ENCODE measurements at regions not wholly inside any gene's neighbourhood (a gene's known extent, or its start where the extent isn't known, plus 50 kb on each side); places are given as distances from the start of the nearest gene placed in this dataset.
"Not testable (repeated sequence)": the region's sequence is repeated elsewhere in the genome, so short reads cannot be mapped to it uniquely, and the experiment has no call there.

GRCh38 chr12:131287015-131287937 is 333.6 kb downstream of the ADGRD1 start:
- H3K4me1 ChIP-seq (ENCODE audit: control insufficient read depth in 3 of 3, insufficient read depth in 3 of 3, low read length in 3 of 3), result no peaks in the 10 kb centered on the region
- no peak overlapping the region for H3K4me3 ChIP-seq (ENCODE audit: low read length in 3 of 3)
- H3K27ac ChIP-seq (ENCODE audit: low read depth, low read length), result no peak overlapping the region
- H3K36me3 ChIP-seq (ENCODE audit: control insufficient read depth in 3 of 3, insufficient read depth in 3 of 3, low read length in 3 of 3), result no peaks in the 10 kb centered on the region
- H3K9me3 ChIP-seq (ENCODE audit: control insufficient read depth in 3 of 3, low read length in 3 of 3), result no peaks in the 10 kb centered on the region
- no peak overlapping the region for H3K9ac ChIP-seq (ENCODE audit: low read depth in 1 of 3, low read length in 3 of 3)
- peaks cover 8 to 12% (median 11%) of the 10 kb centered on the region in 3 donors for H3K27me3 ChIP-seq (ENCODE audit: control insufficient read depth in 3 of 3, insufficient read depth in 3 of 3, low read length in 3 of 3)

DNA sequence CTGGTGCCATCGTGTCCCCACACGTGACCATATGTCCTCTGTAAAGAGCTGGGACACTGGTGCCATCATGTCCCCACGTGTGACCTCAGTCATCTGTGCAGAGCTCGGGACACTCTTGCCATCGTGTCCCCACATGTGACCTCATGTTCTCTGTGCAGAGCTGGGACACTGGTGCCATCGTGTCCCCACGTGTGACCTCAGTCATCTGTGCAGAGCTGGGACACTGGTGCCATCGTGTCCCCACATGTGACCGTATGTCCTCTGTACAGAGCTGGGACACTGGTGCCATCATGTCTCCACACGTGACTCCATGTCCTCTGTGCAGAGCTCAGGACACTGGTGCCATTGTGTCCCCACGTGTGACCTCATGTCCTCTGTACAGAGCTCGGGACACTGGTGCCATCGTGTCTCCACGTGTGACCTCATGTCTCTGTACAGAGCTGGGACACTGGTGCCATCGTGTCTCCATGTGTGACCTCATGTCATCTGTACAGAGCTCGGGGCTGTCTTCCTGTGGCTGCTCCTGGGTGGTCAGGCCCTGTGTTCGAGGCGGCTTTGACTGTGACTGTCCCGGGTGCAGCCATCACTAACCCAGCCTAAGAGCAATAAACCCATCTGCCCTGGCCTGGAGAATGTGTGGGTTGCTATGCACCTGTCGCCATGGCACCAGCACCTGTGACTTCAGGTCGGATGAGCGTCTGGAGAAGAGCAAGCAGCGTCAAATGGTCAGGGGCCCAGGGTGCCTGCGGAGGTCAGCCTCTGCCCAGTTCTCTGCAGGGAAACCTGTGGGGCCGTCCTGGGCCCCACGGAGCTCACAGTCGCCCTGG is 334.4 kb downstream of the ADGRD1 start:
- Histone ChIP-seq H3K27me3 (ENCODE audit: control insufficient read depth in 3 of 3, insufficient read depth in 3 of 3, low read length in 3 of 3) (peaks cover 8 to 12% (median 11%) of the 10 kb centered on the region in 3 donors), H3K27ac (ENCODE audit: low read depth, low read length) (no peak overlapping the region), H3K9ac (ENCODE audit: low read depth in 1 of 3, low read length in 3 of 3) (no peak overlapping the region), H3K4me3 (ENCODE audit: low read length in 3 of 3) (no peak overlapping the region), H3K4me1 (ENCODE audit: control insufficient read depth in 3 of 3, insufficient read depth in 3 of 3, low read length in 3 of 3) (no peaks in the 10 kb centered on the region), H3K9me3 (ENCODE audit: control insufficient read depth in 3 of 3, low read length in 3 of 3) (no peaks in the 10 kb centered on the region), H3K36me3 (ENCODE audit: control insufficient read depth in 3 of 3, insufficient read depth in 3 of 3, low read length in 3 of 3) (no peaks in the 10 kb centered on the region)

GRCh38 chr12:131288765-131289695 is 335.3 kb downstream of the ADGRD1 start:
- not testable (repeated sequence) for H3K27ac ChIP-seq (ENCODE audit: low read depth, low read length); H3K9ac ChIP-seq (ENCODE audit: low read depth in 1 of 3, low read length in 3 of 3); H3K36me3 ChIP-seq (ENCODE audit: control insufficient read depth in 3 of 3, insufficient read depth in 3 of 3, low read length in 3 of 3); H3K4me1 ChIP-seq (ENCODE audit: control insufficient read depth in 3 of 3, insufficient read depth in 3 of 3, low read length in 3 of 3); H3K9me3 ChIP-seq (ENCODE audit: control insufficient read depth in 3 of 3, low read length in 3 of 3); H3K4me3 ChIP-seq (ENCODE audit: low read length in 3 of 3)
- peaks cover 8 to 12% (median 11%) of the 10 kb centered on the region in 3 donors for H3K27me3 ChIP-seq (ENCODE audit: control insufficient read depth in 3 of 3, insufficient read depth in 3 of 3, low read length in 3 of 3)

GRCh38 chr12:131289807-131290206 is 336.1 kb downstream of the ADGRD1 start:
- not testable (repeated sequence) for H3K27ac ChIP-seq (ENCODE audit: low read depth, low read length); H3K9me3 ChIP-seq (ENCODE audit: control insufficient read depth in 3 of 3, low read length in 3 of 3); H3K9ac ChIP-seq (ENCODE audit: low read depth in 1 of 3, low read length in 3 of 3); H3K36me3 ChIP-seq (ENCODE audit: control insufficient read depth in 3 of 3, insufficient read depth in 3 of 3, low read length in 3 of 3); H3K4me1 ChIP-seq (ENCODE audit: control insufficient read depth in 3 of 3, insufficient read depth in 3 of 3, low read length in 3 of 3); H3K4me3 ChIP-seq (ENCODE audit: low read length in 3 of 3)
- peaks cover 8 to 12% (median 11%) of the 10 kb centered on the region in 3 donors for H3K27me3 ChIP-seq (ENCODE audit: control insufficient read depth in 3 of 3, insufficient read depth in 3 of 3, low read length in 3 of 3)

DNA sequence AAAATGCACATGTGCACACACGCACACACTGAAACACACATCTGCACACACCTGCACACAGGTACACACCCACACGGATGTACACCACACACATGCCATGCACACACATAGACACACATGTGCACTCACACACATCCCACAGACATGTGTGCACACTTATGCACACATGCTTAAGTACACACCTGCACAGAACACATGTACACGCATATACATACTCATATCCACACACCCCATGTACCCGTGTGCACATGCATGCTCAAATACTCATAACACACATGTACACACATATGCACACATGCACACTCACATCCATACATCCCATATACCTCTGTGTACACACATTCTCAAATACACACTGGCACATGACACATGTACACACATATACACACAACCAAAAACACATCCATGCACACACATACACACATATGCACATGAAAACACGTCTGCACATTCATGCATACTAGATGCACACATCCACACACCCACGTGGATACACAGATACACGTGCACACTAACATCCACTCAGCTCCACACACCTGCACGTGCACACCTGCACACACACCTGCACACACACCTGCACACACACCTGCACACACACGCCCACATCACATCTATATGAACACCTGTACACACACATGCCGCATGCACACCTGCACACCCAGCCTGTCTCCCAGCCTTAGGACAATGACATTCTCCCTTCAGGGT is 336.7 kb downstream of the ADGRD1 start:
- Histone ChIP-seq H3K36me3 (ENCODE audit: control insufficient read depth in 3 of 3, insufficient read depth in 3 of 3, low read length in 3 of 3) (no peaks in the 10 kb centered on the region), H3K9me3 (ENCODE audit: control insufficient read depth in 3 of 3, low read length in 3 of 3) (no peaks in the 10 kb centered on the region), H3K9ac (ENCODE audit: low read depth in 1 of 3, low read length in 3 of 3) (no peak overlapping the region), H3K4me3 (ENCODE audit: low read length in 3 of 3) (no peak overlapping the region), H3K4me1 (ENCODE audit: control insufficient read depth in 3 of 3, insufficient read depth in 3 of 3, low read length in 3 of 3) (no peaks in the 10 kb centered on the region), H3K27ac (ENCODE audit: low read depth, low read length) (no peak overlapping the region), H3K27me3 (ENCODE audit: control insufficient read depth in 3 of 3, insufficient read depth in 3 of 3, low read length in 3 of 3) (peaks cover 8 to 12% (median 11%) of the 10 kb centered on the region in 3 donors)

GRCh38 chr12:131293071-131294015 is 339.6 kb downstream of the ADGRD1 start:
- H3K4me1 ChIP-seq (ENCODE audit: control insufficient read depth in 3 of 3, insufficient read depth in 3 of 3, low read length in 3 of 3); H3K9me3 ChIP-seq (ENCODE audit: control insufficient read depth in 3 of 3, low read length in 3 of 3); H3K27ac ChIP-seq (ENCODE audit: low read depth, low read length); H3K4me3 ChIP-seq (ENCODE audit: low read length in 3 of 3); H3K27me3 ChIP-seq (ENCODE audit: control insufficient read depth in 3 of 3, insufficient read depth in 3 of 3, low read length in 3 of 3); H3K36me3 ChIP-seq (ENCODE audit: control insufficient read depth in 3 of 3, insufficient read depth in 3 of 3, low read length in 3 of 3); H3K9ac ChIP-seq (ENCODE audit: low read depth in 1 of 3, low read length in 3 of 3): not testable (repeated sequence)

- not testable (repeated sequence) for H3K27me3 ChIP-seq (ENCODE audit: control insufficient read depth in 3 of 3, insufficient read depth in 3 of 3, low read length in 3 of 3); H3K9ac ChIP-seq (ENCODE audit: low read depth in 1 of 3, low read length in 3 of 3); H3K4me1 ChIP-seq (ENCODE audit: control insufficient read depth in 3 of 3, insufficient read depth in 3 of 3, low read length in 3 of 3); H3K4me3 ChIP-seq (ENCODE audit: low read length in 3 of 3); H3K27ac ChIP-seq (ENCODE audit: low read depth, low read length); H3K36me3 ChIP-seq (ENCODE audit: control insufficient read depth in 3 of 3, insufficient read depth in 3 of 3, low read length in 3 of 3); H3K9me3 ChIP-seq (ENCODE audit: control insufficient read depth in 3 of 3, low read length in 3 of 3)
These were observed 341.0 kb downstream of the ADGRD1 start for GRCh38 chr12:131294716-131295115.

DNA sequence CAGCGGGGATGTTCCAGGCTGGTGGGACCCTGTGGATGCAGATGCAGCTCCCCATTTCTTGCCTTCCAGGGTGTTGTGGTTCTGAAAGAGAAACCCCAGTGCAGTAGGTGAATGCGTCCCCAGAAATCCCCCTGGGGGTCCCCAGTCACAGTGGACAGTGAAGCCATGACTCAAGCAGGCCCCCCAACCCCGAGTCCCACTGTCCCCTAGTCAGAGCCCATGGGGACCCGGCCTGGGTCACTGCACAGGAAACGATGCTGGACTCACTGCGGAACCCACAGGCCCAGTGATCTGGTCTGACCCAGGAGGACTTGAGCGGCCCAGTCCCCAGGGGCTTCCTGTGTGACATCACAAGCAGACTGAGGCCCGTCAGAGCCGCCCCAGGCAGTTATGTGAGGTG is 341.4 kb downstream of the ADGRD1 start:
- H3K9ac ChIP-seq (ENCODE audit: low read depth in 1 of 3, low read length in 3 of 3); H3K4me3 ChIP-seq (ENCODE audit: low read length in 3 of 3); H3K36me3 ChIP-seq (ENCODE audit: control insufficient read depth in 3 of 3, insufficient read depth in 3 of 3, low read length in 3 of 3); H3K4me1 ChIP-seq (ENCODE audit: control insufficient read depth in 3 of 3, insufficient read depth in 3 of 3, low read length in 3 of 3); H3K27ac ChIP-seq (ENCODE audit: low read depth, low read length); H3K27me3 ChIP-seq (ENCODE audit: control insufficient read depth in 3 of 3, insufficient read depth in 3 of 3, low read length in 3 of 3); H3K9me3 ChIP-seq (ENCODE audit: control insufficient read depth in 3 of 3, low read length in 3 of 3): not testable (repeated sequence)

Measured in skeletal muscle tissue (tissue), 3 donors.